Epithelial cell of proximal tubule (primary cell): ENCODE measurements at regions not wholly inside any gene's neighbourhood (a gene's known extent, or its start where the extent isn't known, plus 50 kb on each side); places are given as distances from the start of the nearest gene placed in this dataset.

ENCODE experiments used
- DNase-seq: peaks from one replicate; pipeline ENCODE4 v3.0.0-alpha.2; 2011; ENCODE audit warnings: low read depth
- H3K4me3 ChIP-seq: 2 replicates; pipeline ENCODE4 v1.5.1; 2011; ENCODE audit warnings: low read depth, mild to moderate bottlenecking, low read length
- TF ChIP-seq, protein P1 (sequence below): conservative IDR thresholded peaks from 2 replicates; pipeline ENCODE4 v1.5.1; 2012; ENCODE audit warnings: low read depth, mild to moderate bottlenecking, low read length

DNA sequence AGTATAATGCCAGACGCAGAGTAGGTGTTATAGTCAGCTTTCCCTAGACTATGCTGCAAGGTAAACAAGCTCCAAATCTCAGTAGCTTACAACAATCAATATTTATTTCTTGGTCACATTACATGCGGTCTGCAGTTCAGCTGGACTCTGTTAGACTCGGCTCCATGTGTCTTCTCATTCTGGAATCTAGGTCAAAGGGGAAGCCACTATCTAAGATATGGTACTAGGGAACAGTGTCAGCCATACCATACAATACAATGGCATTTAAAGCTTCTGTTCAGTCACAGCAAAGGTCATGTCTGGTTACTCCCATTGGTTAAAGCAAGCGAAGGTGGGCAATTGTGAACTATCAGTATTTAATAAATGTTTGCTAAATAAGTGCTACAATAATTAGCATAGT is 65.3 kb upstream of the SERTM1 start:
- DNase-seq = no peak
- no peak overlapping the region for H3K4me3 ChIP-seq
- TF ChIP-seq, protein P1, sequence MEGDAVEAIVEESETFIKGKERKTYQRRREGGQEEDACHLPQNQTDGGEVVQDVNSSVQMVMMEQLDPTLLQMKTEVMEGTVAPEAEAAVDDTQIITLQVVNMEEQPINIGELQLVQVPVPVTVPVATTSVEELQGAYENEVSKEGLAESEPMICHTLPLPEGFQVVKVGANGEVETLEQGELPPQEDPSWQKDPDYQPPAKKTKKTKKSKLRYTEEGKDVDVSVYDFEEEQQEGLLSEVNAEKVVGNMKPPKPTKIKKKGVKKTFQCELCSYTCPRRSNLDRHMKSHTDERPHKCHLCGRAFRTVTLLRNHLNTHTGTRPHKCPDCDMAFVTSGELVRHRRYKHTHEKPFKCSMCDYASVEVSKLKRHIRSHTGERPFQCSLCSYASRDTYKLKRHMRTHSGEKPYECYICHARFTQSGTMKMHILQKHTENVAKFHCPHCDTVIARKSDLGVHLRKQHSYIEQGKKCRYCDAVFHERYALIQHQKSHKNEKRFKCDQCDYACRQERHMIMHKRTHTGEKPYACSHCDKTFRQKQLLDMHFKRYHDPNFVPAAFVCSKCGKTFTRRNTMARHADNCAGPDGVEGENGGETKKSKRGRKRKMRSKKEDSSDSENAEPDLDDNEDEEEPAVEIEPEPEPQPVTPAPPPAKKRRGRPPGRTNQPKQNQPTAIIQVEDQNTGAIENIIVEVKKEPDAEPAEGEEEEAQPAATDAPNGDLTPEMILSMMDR = no peak

GRCh38 chr13:36612230-36612629 is 61.6 kb upstream of the SERTM1 start:
- TF ChIP-seq, protein P1 = no peak
- no peak overlapping the region for H3K4me3 ChIP-seq
- DNase-seq = no peak

DNA sequence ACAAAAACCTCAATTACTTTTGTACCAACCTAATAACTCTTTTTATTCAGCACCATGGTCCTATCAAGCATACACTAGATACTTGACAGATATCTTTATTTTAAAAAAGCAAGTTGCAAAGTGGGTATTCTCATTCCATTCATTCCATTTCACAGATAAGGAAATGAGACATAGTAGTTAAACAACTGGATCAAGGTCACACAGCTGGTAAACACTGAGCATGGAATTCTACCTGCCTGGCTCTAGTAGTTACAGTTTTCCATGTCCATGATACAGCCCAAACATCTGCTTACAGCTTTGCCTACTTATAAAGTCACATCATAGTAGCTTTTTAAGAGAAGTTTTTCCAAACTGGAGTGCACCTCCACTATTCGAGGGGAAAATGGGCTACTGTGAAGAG is 57.1 kb upstream of the SERTM1 start:
- TF ChIP-seq, protein P1 = no peak
- no peak overlapping the region for H3K4me3 ChIP-seq
- no peak for DNase-seq

DNA sequence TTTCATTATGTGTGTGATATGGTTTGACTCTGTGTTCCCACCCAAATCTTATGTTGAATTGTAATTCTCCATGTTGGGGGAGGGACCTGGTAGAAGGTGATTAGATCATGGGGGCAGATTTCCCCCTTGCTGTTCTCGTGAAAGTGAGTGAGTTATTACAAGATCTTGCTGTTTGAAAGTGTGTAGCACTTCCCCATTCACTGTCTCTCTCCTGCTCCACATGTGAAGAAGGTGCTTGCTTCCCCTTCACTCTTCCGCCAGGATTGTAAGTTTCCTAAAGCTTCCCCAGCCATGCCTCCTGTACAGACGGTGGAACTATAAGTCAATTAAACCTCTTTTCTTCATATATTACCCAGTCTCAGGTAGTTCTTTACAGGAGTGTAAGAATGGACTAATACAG is 54.3 kb upstream of the SERTM1 start:
- TF ChIP-seq, protein P1 = no peak

More for the DNA sequence above, 54.3 kb upstream of the SERTM1 start:
- no peak overlapping the region for H3K4me3 ChIP-seq
- no peak for DNase-seq
